BLaER1 (cell line): ENCODE measurements at regions not wholly inside any gene's neighbourhood (a gene's known extent, or its start where the extent isn't known, plus 50 kb on each side); places are given as distances from the start of the nearest gene placed in this dataset.

ENCODE experiments used
- H3K27ac ChIP-seq: shearing (Covaris generic); formaldehyde crosslinking; 2 replicates; pipeline ENCODE4 v1.8.1; 2022
- H3K27me3 ChIP-seq: shearing (Covaris generic); formaldehyde crosslinking; 2 replicates; pipeline ENCODE4 v1.8.1; 2022
- H3K36me3 ChIP-seq: shearing (Covaris generic); formaldehyde crosslinking; 2 replicates; pipeline ENCODE4 v1.8.1; 2022
- H3K4me1 ChIP-seq: shearing (Covaris generic); formaldehyde crosslinking; 2 replicates; pipeline ENCODE4 v1.8.1; 2022
- H3K4me2 ChIP-seq: shearing (Covaris generic); formaldehyde crosslinking; 2 replicates; pipeline ENCODE4 v1.8.1; 2022
- H3K4me3 ChIP-seq: shearing (Covaris generic); formaldehyde crosslinking; 2 replicates; pipeline ENCODE4 v1.8.1; 2022
- H3K9ac ChIP-seq: shearing (Covaris generic); formaldehyde crosslinking; 2 replicates; pipeline ENCODE4 v1.8.1; 2022
- H3K9me3 ChIP-seq: shearing (Covaris generic); formaldehyde crosslinking; 2 replicates; pipeline ENCODE4 v1.8.1; 2022
- H4K20me1 ChIP-seq: shearing (Covaris generic); formaldehyde crosslinking; 2 replicates; pipeline ENCODE4 v1.8.1; 2022
- Cebpa-rat ChIP-seq: shearing (Covaris generic); IDR thresholded peaks from 2 replicates; pipeline ENCODE4 v1.8.1; 2022

DNA sequence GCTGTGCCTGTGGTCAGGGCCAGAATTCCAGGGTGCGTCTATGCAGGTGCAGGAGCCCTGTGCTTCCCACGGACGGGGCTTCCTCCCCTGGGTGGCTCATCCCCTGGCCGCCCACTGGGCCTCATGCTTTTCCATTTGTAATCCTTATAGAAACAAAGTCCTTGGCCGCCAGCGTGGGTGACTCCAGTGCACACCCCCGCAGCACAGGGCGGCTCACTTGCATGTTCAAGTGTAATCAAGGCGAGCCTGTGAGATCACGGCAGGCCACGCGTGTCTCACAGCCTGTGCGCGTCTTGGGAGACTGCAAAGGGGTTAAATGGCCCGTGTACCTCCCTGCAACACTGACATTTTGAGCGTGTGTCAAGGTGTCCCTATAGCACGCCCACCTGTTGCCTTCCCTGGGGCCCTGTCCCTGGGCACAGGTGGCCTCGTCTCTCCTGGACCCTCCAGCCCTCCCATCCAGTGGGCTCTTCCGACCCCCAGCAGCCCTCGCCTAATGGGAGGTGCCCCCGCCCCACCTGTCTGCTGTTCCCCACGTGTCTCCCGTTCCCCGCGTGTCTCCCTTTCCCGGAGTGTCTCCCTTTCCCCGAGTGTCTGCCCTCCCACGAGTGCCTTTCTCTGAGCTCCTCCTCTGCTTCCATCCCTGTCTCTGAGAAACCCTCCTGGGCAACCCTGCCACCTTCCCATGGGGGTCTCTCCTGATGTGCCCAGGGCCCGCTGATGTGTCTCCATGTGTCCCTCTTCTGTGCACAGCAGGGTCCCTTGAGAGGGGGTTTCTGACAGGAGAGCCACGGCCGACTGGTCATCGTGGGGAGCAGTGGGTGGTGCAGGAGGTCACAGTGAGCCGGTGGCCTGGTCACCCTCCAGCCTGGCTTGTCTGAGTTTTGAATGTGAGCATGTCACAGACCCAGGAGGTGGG, 1215.3 kb downstream of the BRD1 start:
- Histone ChIP-seq H3K27ac (no peak overlapping the region), H3K4me3 (no peak overlapping the region), H3K9ac (no peak overlapping the region), H4K20me1 (peaks cover 71% of the 10 kb centered on the region), H3K4me1 (peaks cover 22% of the 10 kb centered on the region), H3K36me3 (no peaks in the 10 kb centered on the region), H3K9me3 (0 out of 2 replicates have a peak, but pooled peaks cover 3% of the 10 kb centered on the region), H3K4me2 (no peak overlapping the region), H3K27me3 (0 out of 2 replicates have a peak, but pooled peaks cover 3% of the 10 kb centered on the region)
- no peak for TF ChIP-seq Cebpa-rat

DNA sequence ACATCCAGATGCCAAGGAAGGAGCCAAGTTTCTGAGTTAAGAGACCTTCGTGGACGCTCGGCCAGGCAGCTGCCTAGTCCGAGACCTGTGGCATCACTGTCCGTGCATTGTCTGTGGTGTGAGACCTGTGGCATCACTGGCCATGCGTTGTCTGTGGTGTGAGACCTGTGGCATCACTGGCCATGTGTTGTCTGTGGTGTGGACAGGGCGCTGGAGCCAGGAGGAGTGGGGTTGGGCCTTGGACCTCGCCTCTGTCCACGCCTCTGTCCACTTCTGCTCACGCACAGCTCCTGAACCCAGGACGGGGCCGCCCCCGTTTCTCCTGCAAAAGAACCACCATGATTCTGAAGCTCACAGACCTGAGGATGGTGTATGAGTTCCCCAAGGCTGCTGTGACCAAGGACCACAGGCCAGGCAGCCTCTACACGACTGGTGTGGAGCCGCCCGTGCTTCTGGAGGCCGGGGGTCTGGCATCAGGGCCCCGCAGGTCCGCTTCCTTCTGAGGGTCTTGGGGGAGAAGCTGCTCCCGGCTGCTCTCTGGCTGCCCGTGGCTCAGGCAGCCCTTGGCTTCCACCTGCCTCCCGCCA, 1218.3 kb downstream of the BRD1 start:
- Histone ChIP-seq H3K4me1 (peaks cover 12% of the 10 kb centered on the region), H3K9me3 (0 out of 2 replicates have a peak, but pooled peaks cover 3% of the 10 kb centered on the region), H4K20me1 (peaks cover 70% of the 10 kb centered on the region), H3K4me3 (no peak overlapping the region), H3K27me3 (0 out of 2 replicates have a peak, but pooled peaks cover 3% of the 10 kb centered on the region), H3K4me2 (no peak overlapping the region), H3K27ac (no peak overlapping the region), H3K36me3 (no peaks in the 10 kb centered on the region), H3K9ac (no peak overlapping the region)
- no peak for TF ChIP-seq Cebpa-rat

DNA sequence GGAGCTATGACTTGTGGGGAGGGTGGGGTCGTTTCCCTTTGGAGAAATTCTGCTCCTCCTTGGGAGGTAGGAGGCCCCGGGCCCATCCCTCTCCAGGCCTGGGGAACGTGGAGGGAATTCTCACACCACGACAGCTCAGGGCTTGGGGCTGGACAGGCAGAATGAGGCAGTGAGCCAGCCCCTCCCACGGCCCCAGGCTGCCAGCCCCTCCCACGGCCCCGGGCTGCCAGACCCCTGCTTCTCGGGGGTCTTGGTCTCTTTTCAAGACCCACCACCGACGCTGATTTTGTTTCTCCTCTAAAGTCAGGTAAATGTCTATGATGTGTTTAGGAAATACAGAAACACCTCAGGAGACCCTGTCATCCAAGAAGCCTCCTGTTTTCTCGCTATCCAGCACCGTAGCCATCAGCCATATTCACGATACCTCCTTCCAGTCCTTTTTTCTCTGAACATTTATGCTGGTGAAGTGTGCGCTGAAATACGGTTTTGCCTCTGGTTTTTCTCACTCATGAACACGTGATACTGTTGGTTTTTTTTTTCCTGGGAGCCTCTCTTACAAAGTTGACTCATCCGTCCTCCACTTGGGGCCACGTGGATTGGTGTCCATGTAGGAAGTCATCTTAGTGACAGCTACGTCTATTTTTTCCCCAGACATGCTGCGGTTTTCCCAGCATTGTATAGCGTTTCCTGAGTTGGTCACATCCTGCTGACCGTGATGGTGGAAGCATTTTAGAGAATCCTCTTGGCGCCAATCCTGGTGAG, 1219.6 kb downstream of the BRD1 start:
- Histone ChIP-seq H3K4me2 (peak overlapping the region; percentile 10; the same call in 1 of the 2 replicates), H4K20me1 (peaks cover 73% of the 10 kb centered on the region), H3K4me1 (peaks cover 12% of the 10 kb centered on the region), H3K27me3 (0 out of 2 replicates have a peak, but pooled peaks cover 3% of the 10 kb centered on the region), H3K9ac (no peak overlapping the region), H3K9me3 (0 out of 2 replicates have a peak, but pooled peaks cover 3% of the 10 kb centered on the region), H3K4me3 (no peak overlapping the region), H3K27ac (no peak overlapping the region), H3K36me3 (no peaks in the 10 kb centered on the region)
- TF ChIP-seq Cebpa-rat = no peak

DNA sequence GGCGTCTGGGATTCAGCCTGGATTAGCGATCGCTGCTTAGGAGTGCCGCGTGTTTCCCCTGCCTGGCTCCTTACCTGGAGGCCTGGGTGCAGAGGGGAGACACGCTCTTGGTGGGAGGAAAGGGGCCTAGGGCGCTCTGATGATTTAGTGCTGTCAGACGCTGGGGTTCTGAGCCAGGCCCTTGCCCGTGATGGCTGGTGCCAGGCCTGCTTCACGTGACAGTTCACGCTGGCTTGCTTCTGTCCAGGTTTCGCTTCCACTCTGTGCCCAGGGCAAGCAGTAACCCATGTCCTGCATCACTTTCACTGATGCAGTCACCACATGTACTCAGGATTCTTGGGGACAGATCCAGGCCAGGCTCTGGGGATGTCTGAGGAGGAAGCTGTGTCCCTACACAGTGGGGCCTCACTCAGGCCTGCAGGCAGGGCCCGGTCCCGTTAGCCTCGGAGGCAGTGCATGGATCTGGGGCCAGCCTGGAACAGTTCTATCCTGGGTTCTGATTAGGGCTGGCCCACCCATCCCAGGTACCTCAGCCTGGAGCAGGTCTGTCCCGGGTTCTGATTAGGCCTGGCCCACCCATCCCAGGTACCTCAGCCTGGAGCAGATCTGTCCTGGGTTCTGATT, 1220.9 kb downstream of the BRD1 start:
- Histone ChIP-seq H3K27ac (no peak overlapping the region), H3K4me3 (no peak overlapping the region), H3K4me2 (no peak overlapping the region), H3K9me3 (0 out of 2 replicates have a peak, but pooled peaks cover 3% of the 10 kb centered on the region), H3K9ac (no peak overlapping the region), H3K4me1 (peaks cover 12% of the 10 kb centered on the region), H3K27me3 (0 out of 2 replicates have a peak, but pooled peaks cover 3% of the 10 kb centered on the region), H3K36me3 (no peaks in the 10 kb centered on the region), H4K20me1 (peaks cover 68% of the 10 kb centered on the region)
- no peak for TF ChIP-seq Cebpa-rat

DNA sequence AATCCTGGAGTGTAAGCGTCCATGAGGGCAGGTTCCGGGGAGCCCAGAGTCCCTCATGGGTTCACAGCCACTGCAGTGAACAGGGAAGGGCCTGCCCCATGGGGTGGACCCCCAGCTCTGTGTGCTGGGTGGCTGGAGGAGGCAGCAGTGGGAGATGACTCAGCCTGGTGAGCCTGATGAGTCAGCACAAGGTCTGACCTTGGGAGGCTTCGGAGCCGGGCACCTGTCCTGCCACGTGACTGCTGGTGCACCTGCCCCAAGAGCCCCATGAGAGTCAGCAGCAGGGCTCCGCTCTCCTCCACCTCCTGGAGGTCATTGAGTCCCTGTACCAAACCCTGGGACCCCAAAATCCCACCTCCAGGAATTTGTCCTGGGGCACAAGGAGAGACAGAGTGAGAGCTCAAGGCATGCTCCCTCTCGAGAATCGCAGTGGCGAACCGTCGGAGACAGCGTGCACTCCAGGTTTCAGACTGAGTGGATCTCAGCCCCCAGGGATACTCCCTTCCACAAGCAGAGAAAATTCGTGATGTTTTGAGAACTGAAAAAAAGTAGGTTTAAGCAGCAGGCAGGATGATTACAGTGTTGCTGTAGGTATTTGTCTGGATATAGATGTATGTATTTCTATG, 1221.7 kb downstream of the BRD1 start:
- Histone ChIP-seq H3K9ac (no peak overlapping the region), H3K27me3 (no peaks in the 10 kb centered on the region), H4K20me1 (peaks cover 60% of the 10 kb centered on the region), H3K4me1 (peaks cover 12% of the 10 kb centered on the region), H3K9me3 (no peaks in the 10 kb centered on the region), H3K4me2 (no peak overlapping the region), H3K4me3 (no peak overlapping the region), H3K36me3 (no peaks in the 10 kb centered on the region), H3K27ac (no peak overlapping the region)
- TF ChIP-seq Cebpa-rat = no peak

DNA sequence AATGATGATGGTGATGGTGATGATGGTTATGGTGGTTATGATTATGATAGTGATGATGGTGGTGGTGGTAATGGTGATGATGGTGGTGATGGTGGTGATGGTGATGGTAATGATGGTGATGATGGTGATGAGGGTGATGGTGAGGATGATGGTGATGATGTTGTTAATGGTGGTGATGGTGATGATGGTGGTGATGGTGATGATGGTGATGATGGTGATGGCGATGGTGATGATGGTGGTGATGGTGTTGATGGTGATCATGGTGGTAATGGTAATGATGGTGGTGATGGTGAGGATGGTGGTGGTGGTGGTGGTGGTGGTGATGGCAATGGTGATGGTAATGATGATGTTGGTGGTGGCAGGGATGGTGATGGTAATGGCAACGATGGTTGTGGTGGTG, 1222.5 kb downstream of the BRD1 start:
- Histone ChIP-seq H3K4me3 (no peak overlapping the region), H3K27ac (no peak overlapping the region), H3K4me1 (peaks cover 12% of the 10 kb centered on the region), H3K9me3 (no peaks in the 10 kb centered on the region), H3K9ac (no peak overlapping the region), H4K20me1 (peaks cover 54% of the 10 kb centered on the region), H3K27me3 (no peaks in the 10 kb centered on the region), H3K36me3 (no peaks in the 10 kb centered on the region), H3K4me2 (no peak overlapping the region)
- TF ChIP-seq Cebpa-rat = no peak

DNA sequence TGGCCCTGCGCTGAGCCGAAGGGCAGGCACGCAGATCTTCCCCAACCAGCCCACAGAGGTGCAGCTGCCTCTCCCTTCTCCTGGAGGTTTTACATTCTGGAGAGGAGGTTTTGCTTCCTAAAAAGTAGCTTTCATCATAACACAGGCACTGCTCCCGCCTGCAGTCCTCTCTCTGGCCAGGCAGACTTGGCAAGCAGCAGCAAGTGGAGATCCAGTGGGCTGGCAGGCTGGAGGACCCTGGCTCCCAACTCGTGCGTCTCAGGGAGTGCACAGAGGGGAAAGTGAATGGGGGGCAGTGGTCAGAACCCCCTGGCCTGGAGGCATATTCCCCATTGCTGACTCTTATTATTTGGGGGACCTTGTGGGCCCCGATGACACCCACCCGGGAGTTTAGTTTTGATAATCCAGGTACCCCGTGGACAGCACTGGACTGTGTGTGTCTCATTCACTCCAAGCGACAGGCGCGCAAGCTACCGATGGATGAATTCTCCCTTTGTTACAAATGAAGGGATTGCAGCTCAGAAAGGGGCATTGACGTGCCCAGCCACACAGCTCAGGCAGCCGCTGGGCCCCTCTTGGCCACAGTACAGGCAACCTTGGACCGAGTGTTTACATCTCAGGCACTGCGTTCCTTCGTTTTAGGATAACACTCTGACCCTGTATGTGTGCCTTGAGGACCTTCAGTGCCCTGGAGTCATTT, 1223.9 kb downstream of the BRD1 start:
- TF ChIP-seq Cebpa-rat = no peak
- Histone ChIP-seq H3K9ac (no peak overlapping the region), H3K27ac (no peak overlapping the region), H3K4me2 (no peak overlapping the region), H3K36me3 (no peaks in the 10 kb centered on the region), H3K4me1 (peaks cover 12% of the 10 kb centered on the region), H3K27me3 (no peaks in the 10 kb centered on the region), H4K20me1 (peaks cover 41% of the 10 kb centered on the region), H3K9me3 (peaks cover 9% of the 10 kb centered on the region), H3K4me3 (no peak overlapping the region)

DNA sequence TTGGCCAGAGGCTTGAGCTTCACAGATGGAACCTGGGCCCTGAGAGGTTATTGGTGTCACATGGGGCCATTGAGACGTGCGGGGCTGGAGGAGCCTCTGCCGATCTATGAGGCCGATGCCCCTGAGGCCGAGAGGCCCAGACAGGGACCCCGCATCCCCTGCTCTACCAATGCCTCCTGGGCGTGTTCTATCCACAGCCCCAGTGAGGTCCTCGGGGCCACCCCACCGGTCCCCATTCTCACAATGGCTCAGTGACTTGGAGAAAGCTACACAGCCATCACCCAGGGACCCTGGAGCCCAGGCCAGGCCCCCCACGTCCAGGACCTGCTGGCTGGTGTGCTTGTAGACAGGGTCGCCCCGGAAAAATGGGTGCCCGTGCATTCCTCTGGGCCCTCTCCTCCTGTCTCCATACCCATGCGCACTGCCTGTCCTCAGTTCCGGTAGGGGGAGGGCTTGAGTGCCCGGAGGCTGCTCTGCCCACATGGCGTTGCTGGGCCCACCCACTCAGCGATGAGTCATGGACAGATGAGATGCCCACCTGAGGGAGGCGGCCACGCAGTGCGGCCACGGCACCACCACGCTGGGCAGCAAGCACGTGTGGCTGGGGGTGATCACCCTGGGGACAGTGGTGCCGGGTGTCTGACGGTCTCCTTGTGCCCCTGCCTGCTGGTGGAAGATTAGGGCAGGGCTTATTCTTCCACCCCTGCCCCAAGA, 1224.7 kb downstream of the BRD1 start:
- peaks cover 17% of the 10 kb centered on the region for H3K9me3 ChIP-seq
- no peak overlapping the region for H3K4me2 ChIP-seq
- no peaks in the 10 kb centered on the region; the same call in 1 of the 2 replicates for H3K36me3 ChIP-seq

More for the DNA sequence above, 1224.7 kb downstream of the BRD1 start:
- H3K9ac ChIP-seq = no peak overlapping the region
- H3K4me3 ChIP-seq = no peak overlapping the region
- H3K27ac ChIP-seq = no peak overlapping the region
- H3K27me3 ChIP-seq = no peaks in the 10 kb centered on the region
- peaks cover 35% of the 10 kb centered on the region for H4K20me1 ChIP-seq
- peaks cover 3% of the 10 kb centered on the region; the same call in 1 of the 2 replicates for H3K4me1 ChIP-seq
- TF ChIP-seq Cebpa-rat = no peak
